K562 (cell line): ENCODE measurements at regions not wholly inside any gene's neighbourhood (a gene's known extent, or its start where the extent isn't known, plus 50 kb on each side); places are given as distances from the start of the nearest gene placed in this dataset.

ENCODE experiments used
- ATAC-seq: fragments of 200-7000 bp; cut with Tn5 transposase; 3 replicates; pipeline ENCODE4 v1.9.1; 2020; ENCODE audit warnings: moderate library complexity
- BruUV-seq: library from RNA; stranded (reverse); fragments of 400-500 nt; replicated peaks from 2 replicates; lab custom pipeline; 2021; lab: Mats Ljungman, UMichigan
- CTCF ChIA-PET: fragments of 300-600 bp; formaldehyde crosslinking; extraction: SDS; loops from one replicate; lab custom pipeline; 2021; ENCODE audit warnings: low intra/inter-chr PET ratio; lab: Yijun Ruan, JAX
- POLR2A ChIA-PET: fragments of 300-600, 350-650 bp; sonication (Branson Sonifier 250); formaldehyde crosslinking; extraction: SDS; loops from one replicate; lab custom pipeline; 2021; ENCODE audit warnings: antibody characterized with exemption, inconsistent platforms; lab: Yijun Ruan, JAX
- DNase-seq, 4 experiments: peaks; one replicate each; pipeline versions ENCODE4 v3.0.0 to v3.0.0-alpha.2; 2011 to 2018; ENCODE audit warnings: low spot score in 3 of 4, mixed read lengths in 3 of 4; ENCODE audit errors: extremely low read depth in 1 of 4
- FAIRE-seq: peaks from 2 replicates; lab custom pipeline; 2011; peaks lifted over from hg19 to GRCh38; lab: Jason Lieb, UNC
- H2AFZ ChIP-seq: 2 replicates; pipeline ENCODE4 v1.6.0; 2011; ENCODE audit warnings: low read depth, low read length, control low read depth, inconsistent platforms
- H3K27ac ChIP-seq: fragments of 200-600 bp; 3 replicates; pipeline ENCODE4 v1.8.0; 2011; ENCODE audit warnings: low read depth, mild to moderate bottlenecking, control low read depth, inconsistent platforms, low read length, moderate library complexity, mixed read lengths; ENCODE audit errors: extremely low read depth
- H3K27me3 ChIP-seq, 2 experiments: fragments of 300-600 bp in 1 of 2; 2 replicates in 1 of 2; 3 replicates in 1 of 2; pipeline versions ENCODE4 v1.6.0 to v1.8.0; 2011; ENCODE audit warnings: inconsistent platforms in 2 of 2, low read length in 2 of 2, mild to moderate bottlenecking in 1 of 2, mixed read lengths in 1 of 2, moderate library complexity in 1 of 2; ENCODE audit not compliant: control insufficient read depth in 2 of 2, insufficient read depth in 2 of 2
- H3K36me3 ChIP-seq: fragments of 300-600 bp; 3 replicates; pipeline ENCODE4 v1.8.0; 2011; ENCODE audit warnings: mild to moderate bottlenecking, low read length, inconsistent platforms; ENCODE audit not compliant: control insufficient read depth, insufficient read depth
- H3K4me1 ChIP-seq, 2 experiments: fragments of 200-600 bp in 1 of 2; replicated peaks in 1 of 2; 2 replicates in 1 of 2; 3 replicates in 1 of 2; pipeline versions ENCODE4 v1.5.1 to v1.8.0; 2011; ENCODE audit warnings: inconsistent platforms in 2 of 2, low read length in 2 of 2, mild to moderate bottlenecking in 1 of 2, mixed read lengths in 1 of 2, moderate library complexity in 1 of 2; ENCODE audit not compliant: control insufficient read depth in 2 of 2, insufficient read depth in 2 of 2
- H3K4me2 ChIP-seq: 2 replicates; pipeline ENCODE4 v1.6.1; 2011; ENCODE audit warnings: low read length, control low read depth, inconsistent platforms, mixed read lengths; ENCODE audit not compliant: insufficient read depth
- H3K4me3 ChIP-seq: fragments of 200-600 bp; sonication (generic), shearing (Covaris generic); 2 replicates; pipeline ENCODE4 v1.5.1; 2016; ENCODE audit warnings: control low read depth, inconsistent platforms
- H3K79me2 ChIP-seq: fragments of 200-600 bp; 3 replicates; pipeline ENCODE4 v1.8.0; 2011; ENCODE audit warnings: low read length, inconsistent platforms; ENCODE audit not compliant: control insufficient read depth, insufficient read depth
- H3K9ac ChIP-seq, 2 experiments: 2 replicates each; pipeline versions ENCODE4 v1.6.0 to v1.6.1; 2011; ENCODE audit warnings: low read depth in 2 of 2, low read length in 2 of 2, control low read depth in 1 of 2, inconsistent platforms in 1 of 2, mild to moderate bottlenecking in 1 of 2, mixed read lengths in 1 of 2; ENCODE audit not compliant: insufficient read depth in 1 of 2
- H3K9me1 ChIP-seq: one replicate; pipeline ENCODE4 v1.6.0; 2011; ENCODE audit warnings: inconsistent platforms, mild to moderate bottlenecking, low read length, moderate library complexity; ENCODE audit not compliant: control insufficient read depth, insufficient read depth
- H3K9me3 ChIP-seq: replicated peaks from 2 replicates; pipeline ENCODE4 v1.5.1; 2011; ENCODE audit warnings: low read depth, low read length, inconsistent platforms; ENCODE audit not compliant: control insufficient read depth, insufficient read depth
- H4K20me1 ChIP-seq: replicated peaks from 2 replicates; pipeline ENCODE4 v1.6.1; 2011; ENCODE audit warnings: low read length, inconsistent platforms, mixed read lengths; ENCODE audit not compliant: control insufficient read depth, insufficient read depth
- ARID4B ChIP-seq: sonication (generic); formaldehyde crosslinking; IDR thresholded peaks from 2 replicates; pipeline ENCODE4 v1.8.0; 2022; ENCODE audit warnings: mild to moderate bottlenecking, missing genetic modification reagents
- FOXM1 ChIP-seq, 2 experiments: fragments of 450-650 bp in 1 of 2; sonication (generic) in 1 of 2; formaldehyde crosslinking in 1 of 2; IDR thresholded peaks; 2 replicates each; pipeline versions ENCODE4 v1.6.1 to v1.9.0; 2017 to 2022; ENCODE audit warnings: low read depth in 2 of 2, mild to moderate bottlenecking in 2 of 2, missing genetic modification reagents in 1 of 2, moderate library complexity in 1 of 2
- GABPA ChIP-seq: fragments of 200-800 bp; sonication (Bioruptor generic); conservative IDR thresholded peaks from 2 replicates; pipeline ENCODE4 v1.6.1; 2016; ENCODE audit warnings: low read depth, missing genetic modification characterization, missing compliant biosample characterization
- JUND ChIP-seq, 2 experiments: IDR thresholded peaks; 2 replicates in 1 of 2; 3 replicates in 1 of 2; pipeline ENCODE4 v1.6.1; 2011; ENCODE audit warnings: borderline replicate concordance in 2 of 2, low read depth in 2 of 2, low read length in 2 of 2, improper control_type of control experiment in 1 of 2, missing biosample characterization in 1 of 2, missing genetic modification characterization in 1 of 2, missing genetic modification reagents in 1 of 2
- MAFF ChIP-seq: IDR thresholded peaks from 2 replicates; pipeline ENCODE4 v1.6.1; 2012; ENCODE audit warnings: low read length, improper control_type of control experiment
- RFX1 ChIP-seq: fragments of 450-650 bp; IDR thresholded peaks from 2 replicates; pipeline ENCODE4 v1.6.1; 2016; ENCODE audit warnings: mild to moderate bottlenecking, moderate library complexity
- SRSF3 ChIP-seq: fragments of 200-400 bp; formaldehyde crosslinking; IDR thresholded peaks from 2 replicates; pipeline ENCODE4 v1.6.1; 2016; ENCODE audit warnings: mild to moderate bottlenecking, low read length, moderate library complexity; ENCODE audit not compliant: insufficient read depth
- ZNF41 ChIP-seq: fragments of 250-450 bp; sonication (Bioruptor Pico); conservative IDR thresholded peaks from 2 replicates; pipeline ENCODE4 v1.4.0; 2020; ENCODE audit warnings: mild to moderate bottlenecking
- WGBS: fragments of 100-300 bp; shearing (Covaris generic); methylation state at CpG from one replicate; pipeline ENCODE4 v1.1.6; 2016; ENCODE audit warnings: low coverage, mixed read lengths; ENCODE audit not compliant: insufficient coverage; ENCODE audit errors: missing lambda C conversion rate; 5-methylcytosine and 5-hydroxymethylcytosine counted together
- in situ Hi-C: fragments of 300-500 bp; cut with MboI; formaldehyde crosslinking; loops from 4 replicates; pipeline ENCODE4 v1.15.0; 2018; ENCODE audit warnings: inconsistent platforms, mixed read lengths
- intact Hi-C: fragments of 100-400 bp; cut with micrococcal nuclease; formaldehyde crosslinking; loops from 2 replicates; pipeline ENCODE4 v1.14.2; 2022
- TF ChIP-seq, protein P1 (sequence below): fragments of 450-650 bp; formaldehyde crosslinking; IDR thresholded peaks from 2 replicates; pipeline ENCODE4 v1.4.0; 2020; ENCODE audit warnings: mild to moderate bottlenecking, moderate library complexity

DNA sequence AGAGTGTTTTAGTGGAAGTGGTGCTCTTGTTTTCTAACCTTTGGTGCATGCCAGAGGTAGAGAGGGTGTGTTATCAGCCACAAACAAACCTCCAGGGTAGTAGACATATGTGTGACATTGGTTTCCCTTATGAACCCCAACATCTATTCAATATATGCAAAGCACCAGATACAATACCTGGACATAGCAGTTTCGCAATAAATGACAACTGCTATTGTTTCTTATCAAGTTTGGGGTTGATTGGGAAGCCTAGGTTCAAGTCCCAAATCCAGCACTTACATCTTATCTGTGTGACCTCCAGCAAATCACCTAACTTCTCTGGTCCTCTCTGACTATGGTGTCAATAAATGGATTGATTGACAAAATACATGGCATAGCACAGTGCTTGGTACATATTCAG, 169.4 kb upstream of the SERPINE2 start:
- no peaks in the 10 kb centered on the region for H3K27me3 ChIP-seq
- FAIRE-seq (no peak), ATAC-seq (no peak), DNase-seq (no peak)
- no peaks in the 10 kb centered on the region for H3K79me2 ChIP-seq
- TF ChIP-seq RFX1 (no peak), SRSF3 (no peak), MAFF (no peak), JUND (IDR thresholded peaks at IDR 0.05; ENCODE audit: borderline replicate concordance, low read depth, low read length) (no peak), JUND (tag; IDR thresholded peaks at IDR 0.05; ENCODE audit: borderline replicate concordance, low read depth, low read length) (no peak), GABPA (tag) (no peak), ARID4B (CRISPR knock-in tag) (no peak), ZNF41 (CRISPR knock-in tag) (no peak), FOXM1 (IDR thresholded peaks at IDR 0.05; ENCODE audit: low read depth) (no peak), FOXM1 (CRISPR knock-in tag; IDR thresholded peaks at IDR 0.05; ENCODE audit: low read depth) (no peak)
- TF ChIP-seq, protein P1, sequence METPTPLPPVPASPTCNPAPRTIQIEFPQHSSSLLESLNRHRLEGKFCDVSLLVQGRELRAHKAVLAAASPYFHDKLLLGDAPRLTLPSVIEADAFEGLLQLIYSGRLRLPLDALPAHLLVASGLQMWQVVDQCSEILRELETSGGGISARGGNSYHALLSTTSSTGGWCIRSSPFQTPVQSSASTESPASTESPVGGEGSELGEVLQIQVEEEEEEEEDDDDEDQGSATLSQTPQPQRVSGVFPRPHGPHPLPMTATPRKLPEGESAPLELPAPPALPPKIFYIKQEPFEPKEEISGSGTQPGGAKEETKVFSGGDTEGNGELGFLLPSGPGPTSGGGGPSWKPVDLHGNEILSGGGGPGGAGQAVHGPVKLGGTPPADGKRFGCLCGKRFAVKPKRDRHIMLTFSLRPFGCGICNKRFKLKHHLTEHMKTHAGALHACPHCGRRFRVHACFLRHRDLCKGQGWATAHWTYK (CRISPR knock-in tag), result no peak
- no peaks in the 10 kb centered on the region for H3K36me3 ChIP-seq
- no peak overlapping the region for H3K27ac ChIP-seq
- intact Hi-C loops (no loop called here), in situ Hi-C loops (no loop called here)
- H3K9ac ChIP-seq, result no peak overlapping the region
- ChIA-PET POLR2A (no interaction called here), CTCF (no interaction called here)
- H3K4me2 ChIP-seq, result no peak overlapping the region
- no peaks in the 10 kb centered on the region for H4K20me1 ChIP-seq
- no peaks in the 10 kb centered on the region for H3K9me3 ChIP-seq
- no TSS peak for BruUV-seq
- no peaks in the 10 kb centered on the region for H3K4me1 ChIP-seq
- H3K4me3 ChIP-seq, result no peak overlapping the region
- H3K9me1 ChIP-seq, result no peaks in the 10 kb centered on the region
- no peak overlapping the region for H2AFZ ChIP-seq
- no CpG with 5 or more reads among the region's 1 CpG for WGBS
